ENCODE measurements at regions not wholly inside any gene's neighbourhood (a gene's known extent, or its start where the extent isn't known, plus 50 kb on each side); places are given as distances from the start of the nearest gene placed in this dataset.

- TF ChIP-seq CTCF (conservative IDR thresholded peaks at IDR 0.05) (no peak), EZH2 (IDR thresholded peaks at IDR 0.05; ENCODE audit: low read depth) (no peak)
These were observed 108.1 kb upstream of the MVB12B start for GRCh38 chr9:126218359-126219125.
